ENCODE measurements at regions not wholly inside any gene's neighbourhood (a gene's known extent, or its start where the extent isn't known, plus 50 kb on each side); places are given as distances from the start of the nearest gene placed in this dataset.

DNA sequence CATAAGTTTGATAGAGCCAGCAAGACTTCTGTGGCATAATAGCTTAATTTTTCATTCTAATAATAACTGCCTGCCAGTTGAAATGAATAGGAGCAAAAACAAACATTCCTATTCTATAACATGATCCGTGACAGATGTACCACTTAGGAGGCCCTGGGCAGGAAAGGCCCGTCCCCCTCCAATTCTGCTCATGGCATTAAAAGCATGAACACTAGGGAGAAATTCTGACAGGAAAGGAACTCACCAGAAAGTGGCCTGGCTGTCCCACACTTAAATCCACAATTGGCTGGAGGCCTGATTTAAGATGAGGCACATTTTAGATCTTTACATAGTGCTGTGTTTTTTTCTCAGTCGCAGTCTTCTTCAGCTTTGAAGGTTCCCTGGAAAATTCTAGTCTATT is 261.9 kb upstream of the ETAA1 start:
- H3K27ac Mint-ChIP-seq = no peak overlapping the region
- no peaks in the 10 kb centered on the region for H3K79me2 ChIP-seq (ENCODE audit: insufficient read depth, low read length)
- no peak overlapping the region for H2AFZ ChIP-seq (ENCODE audit: low read length)
- no peak overlapping the region for H3K4me3 Mint-ChIP-seq
- no peak overlapping the region for H2BK120ac ChIP-seq (ENCODE audit: low read depth, low read length, poor library complexity, severe bottlenecking)
- H3T11ph ChIP-seq (ENCODE audit: low read length) = no peak overlapping the region
- no peak overlapping the region for H3K23ac ChIP-seq (ENCODE audit: insufficient read length, low read depth, low read length)
- H2BK12ac ChIP-seq (ENCODE audit: insufficient read length, low read depth, low read length) = no peak overlapping the region
- no peaks in the 10 kb centered on the region for H3K9me3 ChIP-seq (ENCODE audit: control insufficient read depth, low read depth, low read length)
- no peaks in the 10 kb centered on the region for H3K4me1 ChIP-seq (ENCODE audit: insufficient read depth, low read length)
- H4K20me1 ChIP-seq (ENCODE audit: control insufficient read depth, insufficient read depth, insufficient read length) = no peaks in the 10 kb centered on the region
- H2BK5ac ChIP-seq (ENCODE audit: insufficient read length, low read length) = no peak overlapping the region
- no peak overlapping the region for H3K27ac ChIP-seq (ENCODE audit: insufficient read length, low read depth, low read length)
- no peak overlapping the region for H3K9ac ChIP-seq (ENCODE audit: extremely low read depth, insufficient read length, low read length)
- no peak for DNase-seq
- no peak overlapping the region for H3K14ac ChIP-seq (ENCODE audit: insufficient read depth, low read length)
- H4K5ac ChIP-seq (ENCODE audit: insufficient read length, low read depth, low read length) = no peak overlapping the region
- no peaks in the 10 kb centered on the region for H3K23me2 ChIP-seq (ENCODE audit: insufficient read length, low read depth, low read length, poor library complexity, severe bottlenecking)
- no peaks in the 10 kb centered on the region for H3K27me3 Mint-ChIP-seq (ENCODE audit: low read depth)
- H4K8ac ChIP-seq (replicated peaks; ENCODE audit: insufficient read length, low read depth, low read length) = no peak overlapping the region
- H3K4me2 ChIP-seq (ENCODE audit: insufficient read depth, insufficient read length, low read length) = no peak overlapping the region
- no peak overlapping the region for H2BK20ac ChIP-seq (ENCODE audit: low read depth, low read length, poor library complexity, severe bottlenecking)
- no peak overlapping the region for H2AK5ac ChIP-seq (ENCODE audit: insufficient read length, low read length)
- H3K27me3 ChIP-seq (ENCODE audit: insufficient read depth, low read length) = no peaks in the 10 kb centered on the region
- H3K4ac ChIP-seq (ENCODE audit: low read depth, low read length) = no peak overlapping the region
- WGBS (ENCODE audit: extremely low coverage, insufficient read length, low lambda C conversion rate) = no CpG with 5 or more reads among the region's 3 CpGs
- no peaks in the 10 kb centered on the region for H3K9me3 Mint-ChIP-seq
- TF ChIP-seq CTCF (conservative IDR thresholded peaks at IDR 0.05) = no peak
- H3K4me1 Mint-ChIP-seq = no peaks in the 10 kb centered on the region
- H3K56ac ChIP-seq (ENCODE audit: insufficient read length, low read depth, low read length) = no peak overlapping the region
- no peaks in the 10 kb centered on the region for H3K79me1 ChIP-seq (ENCODE audit: insufficient read depth, low read depth, low read length, poor library complexity, severe bottlenecking)
- H3K18ac ChIP-seq (ENCODE audit: insufficient read length, low read depth, low read length) = no peak overlapping the region
- H3K36me3 Mint-ChIP-seq (ENCODE audit: insufficient read depth in 1 of 3, low read depth in 3 of 3) = no peaks in the 10 kb centered on the region
- H4K91ac ChIP-seq (ENCODE audit: insufficient read length, low read depth, low read length) = no peak overlapping the region
- no peak overlapping the region for H2BK15ac ChIP-seq (ENCODE audit: low read depth, low read length)

Measured in H9 (cell line).